K562 (cell line): ENCODE measurements at regions not wholly inside any gene's neighbourhood (a gene's known extent, or its start where the extent isn't known, plus 50 kb on each side); places are given as distances from the start of the nearest gene placed in this dataset.

Experiments
- HNRNPLL ChIP-seq: fragments of 200-400 bp; formaldehyde crosslinking; IDR thresholded peaks from 2 replicates; pipeline ENCODE4 v1.6.1; 2017; ENCODE audit warnings: low read length, low read depth, mild to moderate bottlenecking; ENCODE audit not compliant: poor library complexity, severe bottlenecking
- JUN ChIP-seq, 2 experiments: sonication (generic) in 1 of 2; formaldehyde crosslinking in 1 of 2; IDR thresholded peaks; 2 replicates each; pipeline versions ENCODE4 v1.6.1 to v1.8.0; 2012 to 2022; ENCODE audit warnings: borderline replicate concordance in 2 of 2, mild to moderate bottlenecking in 2 of 2, improper control_type of control experiment in 1 of 2, low read depth in 1 of 2, low read length in 1 of 2, missing genetic modification reagents in 1 of 2
- MXI1 ChIP-seq: IDR thresholded peaks from 2 replicates; pipeline ENCODE4 v1.6.1; 2011; ENCODE audit warnings: low read depth, mild to moderate bottlenecking, improper control_type of control experiment, low read length
- NFYB ChIP-seq: IDR thresholded peaks from 2 replicates; pipeline ENCODE4 v1.6.1; 2011; ENCODE audit warnings: mild to moderate bottlenecking, moderate library complexity; ENCODE audit not compliant: insufficient read length; ENCODE audit errors: extremely low read depth
- POLR2A ChIP-seq: fragments of 450-650 bp; conservative IDR thresholded peaks from 2 replicates; pipeline ENCODE4 v1.6.1; 2016
- POLR2AphosphoS5 ChIP-seq: IDR thresholded peaks from 2 replicates; pipeline ENCODE4 v1.6.1; 2011; ENCODE audit warnings: mild to moderate bottlenecking, low read depth, low read length, moderate library complexity; ENCODE audit not compliant: control insufficient read depth, insufficient read depth
- ZNF121 ChIP-seq: sonication (generic); formaldehyde crosslinking; conservative IDR thresholded peaks from 2 replicates; pipeline ENCODE4 v1.8.0; 2022; ENCODE audit warnings: missing genetic modification reagents
- TF ChIP-seq, protein P1 (sequence below): sonication (generic); formaldehyde crosslinking; IDR thresholded peaks from 2 replicates; pipeline ENCODE4 v1.8.0; 2023; ENCODE audit warnings: missing genetic modification reagents, mild to moderate bottlenecking, borderline replicate concordance
- TF ChIP-seq, protein P2 (sequence below): sonication (generic); formaldehyde crosslinking; IDR thresholded peaks from 2 replicates; pipeline ENCODE4 v1.8.1; 2023; ENCODE audit warnings: mild to moderate bottlenecking, missing genetic modification reagents
- TF ChIP-seq, protein P3 (sequence below), 3 experiments: IDR thresholded peaks in 2 of 3; conservative IDR thresholded peaks in 1 of 3; 2 replicates each; pipeline ENCODE4 v1.5.1; 2011 to 2012; ENCODE audit warnings: low read length in 3 of 3, mild to moderate bottlenecking in 3 of 3, control low read depth in 2 of 3, improper control_type of control experiment in 1 of 3, inconsistent platforms in 1 of 3, low read depth in 1 of 3, mixed read lengths in 1 of 3, moderate library complexity in 1 of 3; ENCODE audit not compliant: insufficient read depth in 2 of 3
- TF ChIP-seq, protein P4 (sequence below), 2 experiments: fragments of 450-650 bp; formaldehyde crosslinking in 1 of 2; IDR thresholded peaks; 2 replicates each; pipeline versions ENCODE4 v1.4.0 to v1.6.1; 2014 to 2020; ENCODE audit warnings: mild to moderate bottlenecking in 2 of 2, borderline replicate concordance in 1 of 2, low read depth in 1 of 2

DNA sequence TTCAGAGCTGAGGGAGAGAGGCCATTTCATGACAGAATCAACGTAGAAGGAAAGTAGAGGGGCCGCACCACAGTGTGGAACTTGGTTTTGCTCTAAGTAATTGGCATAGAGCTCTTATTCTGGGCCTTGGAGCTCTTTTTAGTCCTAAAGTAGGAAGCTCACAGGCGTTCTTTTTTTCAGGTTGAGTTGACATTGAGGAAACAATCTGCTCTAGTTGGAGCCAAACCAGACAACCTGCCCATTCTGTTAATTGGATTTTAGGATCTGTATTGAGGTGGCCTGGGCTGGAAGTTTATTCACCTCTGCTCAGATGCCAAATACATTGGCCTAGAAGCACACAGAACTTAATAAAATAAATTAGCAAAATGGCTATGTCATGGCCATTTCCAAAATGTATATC lies 1093.9 kb downstream of the ADGRL2 start:
- no peak for TF ChIP-seq ZNF121
- no peak for TF ChIP-seq MXI1
- TF ChIP-seq POLR2AphosphoS5, result no peak
- TF ChIP-seq JUN (IDR thresholded peaks at IDR 0.05; ENCODE audit: borderline replicate concordance, low read depth, low read length), result no peak
- TF ChIP-seq JUN (CRISPR knock-in tag; IDR thresholded peaks at IDR 0.05; ENCODE audit: borderline replicate concordance), result no peak
- no peak for TF ChIP-seq POLR2A
- TF ChIP-seq, protein P1, sequence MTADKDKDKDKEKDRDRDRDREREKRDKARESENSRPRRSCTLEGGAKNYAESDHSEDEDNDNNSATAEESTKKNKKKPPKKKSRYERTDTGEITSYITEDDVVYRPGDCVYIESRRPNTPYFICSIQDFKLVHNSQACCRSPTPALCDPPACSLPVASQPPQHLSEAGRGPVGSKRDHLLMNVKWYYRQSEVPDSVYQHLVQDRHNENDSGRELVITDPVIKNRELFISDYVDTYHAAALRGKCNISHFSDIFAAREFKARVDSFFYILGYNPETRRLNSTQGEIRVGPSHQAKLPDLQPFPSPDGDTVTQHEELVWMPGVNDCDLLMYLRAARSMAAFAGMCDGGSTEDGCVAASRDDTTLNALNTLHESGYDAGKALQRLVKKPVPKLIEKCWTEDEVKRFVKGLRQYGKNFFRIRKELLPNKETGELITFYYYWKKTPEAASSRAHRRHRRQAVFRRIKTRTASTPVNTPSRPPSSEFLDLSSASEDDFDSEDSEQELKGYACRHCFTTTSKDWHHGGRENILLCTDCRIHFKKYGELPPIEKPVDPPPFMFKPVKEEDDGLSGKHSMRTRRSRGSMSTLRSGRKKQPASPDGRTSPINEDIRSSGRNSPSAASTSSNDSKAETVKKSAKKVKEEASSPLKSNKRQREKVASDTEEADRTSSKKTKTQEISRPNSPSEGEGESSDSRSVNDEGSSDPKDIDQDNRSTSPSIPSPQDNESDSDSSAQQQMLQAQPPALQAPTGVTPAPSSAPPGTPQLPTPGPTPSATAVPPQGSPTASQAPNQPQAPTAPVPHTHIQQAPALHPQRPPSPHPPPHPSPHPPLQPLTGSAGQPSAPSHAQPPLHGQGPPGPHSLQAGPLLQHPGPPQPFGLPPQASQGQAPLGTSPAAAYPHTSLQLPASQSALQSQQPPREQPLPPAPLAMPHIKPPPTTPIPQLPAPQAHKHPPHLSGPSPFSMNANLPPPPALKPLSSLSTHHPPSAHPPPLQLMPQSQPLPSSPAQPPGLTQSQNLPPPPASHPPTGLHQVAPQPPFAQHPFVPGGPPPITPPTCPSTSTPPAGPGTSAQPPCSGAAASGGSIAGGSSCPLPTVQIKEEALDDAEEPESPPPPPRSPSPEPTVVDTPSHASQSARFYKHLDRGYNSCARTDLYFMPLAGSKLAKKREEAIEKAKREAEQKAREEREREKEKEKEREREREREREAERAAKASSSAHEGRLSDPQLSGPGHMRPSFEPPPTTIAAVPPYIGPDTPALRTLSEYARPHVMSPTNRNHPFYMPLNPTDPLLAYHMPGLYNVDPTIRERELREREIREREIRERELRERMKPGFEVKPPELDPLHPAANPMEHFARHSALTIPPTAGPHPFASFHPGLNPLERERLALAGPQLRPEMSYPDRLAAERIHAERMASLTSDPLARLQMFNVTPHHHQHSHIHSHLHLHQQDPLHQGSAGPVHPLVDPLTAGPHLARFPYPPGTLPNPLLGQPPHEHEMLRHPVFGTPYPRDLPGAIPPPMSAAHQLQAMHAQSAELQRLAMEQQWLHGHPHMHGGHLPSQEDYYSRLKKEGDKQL (CRISPR knock-in tag), result no peak
- TF ChIP-seq, protein P2, sequence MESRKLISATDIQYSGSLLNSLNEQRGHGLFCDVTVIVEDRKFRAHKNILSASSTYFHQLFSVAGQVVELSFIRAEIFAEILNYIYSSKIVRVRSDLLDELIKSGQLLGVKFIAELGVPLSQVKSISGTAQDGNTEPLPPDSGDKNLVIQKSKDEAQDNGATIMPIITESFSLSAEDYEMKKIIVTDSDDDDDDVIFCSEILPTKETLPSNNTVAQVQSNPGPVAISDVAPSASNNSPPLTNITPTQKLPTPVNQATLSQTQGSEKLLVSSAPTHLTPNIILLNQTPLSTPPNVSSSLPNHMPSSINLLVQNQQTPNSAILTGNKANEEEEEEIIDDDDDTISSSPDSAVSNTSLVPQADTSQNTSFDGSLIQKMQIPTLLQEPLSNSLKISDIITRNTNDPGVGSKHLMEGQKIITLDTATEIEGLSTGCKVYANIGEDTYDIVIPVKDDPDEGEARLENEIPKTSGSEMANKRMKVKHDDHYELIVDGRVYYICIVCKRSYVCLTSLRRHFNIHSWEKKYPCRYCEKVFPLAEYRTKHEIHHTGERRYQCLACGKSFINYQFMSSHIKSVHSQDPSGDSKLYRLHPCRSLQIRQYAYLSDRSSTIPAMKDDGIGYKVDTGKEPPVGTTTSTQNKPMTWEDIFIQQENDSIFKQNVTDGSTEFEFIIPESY (CRISPR knock-in tag), result no peak
- no peak for TF ChIP-seq HNRNPLL
- TF ChIP-seq NFYB, result no peak
- TF ChIP-seq, protein P3, sequence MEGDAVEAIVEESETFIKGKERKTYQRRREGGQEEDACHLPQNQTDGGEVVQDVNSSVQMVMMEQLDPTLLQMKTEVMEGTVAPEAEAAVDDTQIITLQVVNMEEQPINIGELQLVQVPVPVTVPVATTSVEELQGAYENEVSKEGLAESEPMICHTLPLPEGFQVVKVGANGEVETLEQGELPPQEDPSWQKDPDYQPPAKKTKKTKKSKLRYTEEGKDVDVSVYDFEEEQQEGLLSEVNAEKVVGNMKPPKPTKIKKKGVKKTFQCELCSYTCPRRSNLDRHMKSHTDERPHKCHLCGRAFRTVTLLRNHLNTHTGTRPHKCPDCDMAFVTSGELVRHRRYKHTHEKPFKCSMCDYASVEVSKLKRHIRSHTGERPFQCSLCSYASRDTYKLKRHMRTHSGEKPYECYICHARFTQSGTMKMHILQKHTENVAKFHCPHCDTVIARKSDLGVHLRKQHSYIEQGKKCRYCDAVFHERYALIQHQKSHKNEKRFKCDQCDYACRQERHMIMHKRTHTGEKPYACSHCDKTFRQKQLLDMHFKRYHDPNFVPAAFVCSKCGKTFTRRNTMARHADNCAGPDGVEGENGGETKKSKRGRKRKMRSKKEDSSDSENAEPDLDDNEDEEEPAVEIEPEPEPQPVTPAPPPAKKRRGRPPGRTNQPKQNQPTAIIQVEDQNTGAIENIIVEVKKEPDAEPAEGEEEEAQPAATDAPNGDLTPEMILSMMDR (IDR thresholded peaks at IDR 0.05 in 2 of 3, conservative IDR thresholded peaks at IDR 0.05 in 1 of 3; ENCODE audit: insufficient read depth in 2 of 3, low read depth in 1 of 3, low read length in 3 of 3), result no peak
- TF ChIP-seq, protein P4, sequence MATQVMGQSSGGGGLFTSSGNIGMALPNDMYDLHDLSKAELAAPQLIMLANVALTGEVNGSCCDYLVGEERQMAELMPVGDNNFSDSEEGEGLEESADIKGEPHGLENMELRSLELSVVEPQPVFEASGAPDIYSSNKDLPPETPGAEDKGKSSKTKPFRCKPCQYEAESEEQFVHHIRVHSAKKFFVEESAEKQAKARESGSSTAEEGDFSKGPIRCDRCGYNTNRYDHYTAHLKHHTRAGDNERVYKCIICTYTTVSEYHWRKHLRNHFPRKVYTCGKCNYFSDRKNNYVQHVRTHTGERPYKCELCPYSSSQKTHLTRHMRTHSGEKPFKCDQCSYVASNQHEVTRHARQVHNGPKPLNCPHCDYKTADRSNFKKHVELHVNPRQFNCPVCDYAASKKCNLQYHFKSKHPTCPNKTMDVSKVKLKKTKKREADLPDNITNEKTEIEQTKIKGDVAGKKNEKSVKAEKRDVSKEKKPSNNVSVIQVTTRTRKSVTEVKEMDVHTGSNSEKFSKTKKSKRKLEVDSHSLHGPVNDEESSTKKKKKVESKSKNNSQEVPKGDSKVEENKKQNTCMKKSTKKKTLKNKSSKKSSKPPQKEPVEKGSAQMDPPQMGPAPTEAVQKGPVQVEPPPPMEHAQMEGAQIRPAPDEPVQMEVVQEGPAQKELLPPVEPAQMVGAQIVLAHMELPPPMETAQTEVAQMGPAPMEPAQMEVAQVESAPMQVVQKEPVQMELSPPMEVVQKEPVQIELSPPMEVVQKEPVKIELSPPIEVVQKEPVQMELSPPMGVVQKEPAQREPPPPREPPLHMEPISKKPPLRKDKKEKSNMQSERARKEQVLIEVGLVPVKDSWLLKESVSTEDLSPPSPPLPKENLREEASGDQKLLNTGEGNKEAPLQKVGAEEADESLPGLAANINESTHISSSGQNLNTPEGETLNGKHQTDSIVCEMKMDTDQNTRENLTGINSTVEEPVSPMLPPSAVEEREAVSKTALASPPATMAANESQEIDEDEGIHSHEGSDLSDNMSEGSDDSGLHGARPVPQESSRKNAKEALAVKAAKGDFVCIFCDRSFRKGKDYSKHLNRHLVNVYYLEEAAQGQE (IDR thresholded peaks at IDR 0.05; ENCODE audit: borderline replicate concordance), result no peak
- TF ChIP-seq, protein P4 (CRISPR knock-in tag; IDR thresholded peaks at IDR 0.05; ENCODE audit: low read depth), result no peak
